Pancreas (tissue), 10 donors: ENCODE measurements at regions not wholly inside any gene's neighbourhood (a gene's known extent, or its start where the extent isn't known, plus 50 kb on each side); places are given as distances from the start of the nearest gene placed in this dataset.

Experiments
- ATAC-seq, 4 donors: fragments of 200-7000 bp; cut with Tn5 transposase; one replicate each; pipeline versions ENCODE4 v1.8.0 to v1.9.1; 2020; ENCODE audit warnings: mild to moderate bottlenecking in 4 of 4, moderate library complexity in 4 of 4
- DNase-seq, 6 donors: peaks; one replicate each; pipeline ENCODE4 v3.0.0-alpha.2; 2020
- FAIRE-seq: peaks from 2 replicates; lab custom pipeline; 2012; peaks lifted over from hg19 to GRCh38; lab: Jason Lieb, UNC
- H3K27ac ChIP-seq, 4 donors: fragments of 200-600 bp; sonication (generic); 1 replicate in 3 of 4; 2 replicates in 1 of 4; pipeline versions ENCODE4 v1.5.0 to v1.8.0; 2020
- H3K27me3 ChIP-seq, 4 donors: fragments of 200-600 bp; one replicate each; pipeline ENCODE4 v1.8.0; 2021
- H3K36me3 ChIP-seq, 3 donors: fragments of 200-600 bp; sonication (generic) in 1 of 3; one replicate each; pipeline versions ENCODE4 v1.5.0 to v1.8.0; 2020 to 2021
- H3K4me1 ChIP-seq, 3 donors: fragments of 200-600 bp; one replicate each; pipeline ENCODE4 v1.8.0; 2021
- H3K4me3 ChIP-seq, 4 donors: fragments of 200-600 bp; sonication (generic) in 2 of 4; one replicate each; pipeline versions ENCODE4 v1.5.0 to v1.8.0; 2020 to 2021
- H3K9me3 ChIP-seq, 4 donors: fragments of 200-600 bp; one replicate each; pipeline ENCODE4 v1.8.0; 2021
- WGBS, 2 donors: extraction: QIAGEN DNeasy Blood & Tissue Kit; methylation state at CpG; one replicate each; pipeline ENCODE4 v1.1.7; 2013; 5-methylcytosine and 5-hydroxymethylcytosine counted together
- intact Hi-C, 3 donors: fragments of 100-400 bp; cut with DNase I; formaldehyde crosslinking; loops; one replicate each; pipeline versions ENCODE4 v1.11.1 to v1.14.2; 2022
- TF ChIP-seq, protein P1 (sequence below), 4 donors: fragments of 200-600 bp; sonication (generic) in 3 of 4; IDR thresholded peaks; one replicate each; pipeline versions ENCODE4 v1.5.0 to v1.8.0; 2021; ENCODE audit warnings: antibody characterized with exemption in 4 of 4
- donor health status: healthy with polysubstance abuse.
- donor health status: DM: no; HTN: no; CAD: no; lungs with moderate emphysema.
- donor health status: DM: no; HTN: no; CAD: no.
- donor health status: control.
- donor health status: control.
- donor health status: Bipolar disorder and iron deficiency.
- donor health status: DM: yes; HTN: yes; CAD: no.
- donor health status: DM: no; HTN: no; CAD: no.
- donor health status: DM: no; HTN: no; CAD: no.
- donor health status: DM: yes; HTN: yes; CAD: no.

- intact Hi-C loops, result no loop called here
- Histone ChIP-seq H3K36me3 (no peaks in the 10 kb centered on the region), H3K4me3 (no peak overlapping the region), H3K27ac (no peak overlapping the region), H3K4me1 (no peaks in the 10 kb centered on the region), H3K9me3 (no peaks in the 10 kb centered on the region), H3K27me3 (no peaks in the 10 kb centered on the region)
- TF ChIP-seq, protein P1, sequence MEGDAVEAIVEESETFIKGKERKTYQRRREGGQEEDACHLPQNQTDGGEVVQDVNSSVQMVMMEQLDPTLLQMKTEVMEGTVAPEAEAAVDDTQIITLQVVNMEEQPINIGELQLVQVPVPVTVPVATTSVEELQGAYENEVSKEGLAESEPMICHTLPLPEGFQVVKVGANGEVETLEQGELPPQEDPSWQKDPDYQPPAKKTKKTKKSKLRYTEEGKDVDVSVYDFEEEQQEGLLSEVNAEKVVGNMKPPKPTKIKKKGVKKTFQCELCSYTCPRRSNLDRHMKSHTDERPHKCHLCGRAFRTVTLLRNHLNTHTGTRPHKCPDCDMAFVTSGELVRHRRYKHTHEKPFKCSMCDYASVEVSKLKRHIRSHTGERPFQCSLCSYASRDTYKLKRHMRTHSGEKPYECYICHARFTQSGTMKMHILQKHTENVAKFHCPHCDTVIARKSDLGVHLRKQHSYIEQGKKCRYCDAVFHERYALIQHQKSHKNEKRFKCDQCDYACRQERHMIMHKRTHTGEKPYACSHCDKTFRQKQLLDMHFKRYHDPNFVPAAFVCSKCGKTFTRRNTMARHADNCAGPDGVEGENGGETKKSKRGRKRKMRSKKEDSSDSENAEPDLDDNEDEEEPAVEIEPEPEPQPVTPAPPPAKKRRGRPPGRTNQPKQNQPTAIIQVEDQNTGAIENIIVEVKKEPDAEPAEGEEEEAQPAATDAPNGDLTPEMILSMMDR (IDR thresholded peaks at IDR 0.05), result no peak
- whole genome bisulfite sequencing, 2 donors, result 62 to 85% methylated on average over 1 of the region's 1 CpG
- no peak for DNase-seq
- FAIRE-seq, result no peak
- ATAC-seq, result no peak
Measured at GRCh38 chr6:94680669-94681212, 896.6 kb upstream of the MANEA start.

GRCh38 chr6:94673251-94673650, 904.1 kb upstream of the MANEA start:
- intact Hi-C loops, result no loop called here
- Histone ChIP-seq H3K9me3 (no peaks in the 10 kb centered on the region), H3K4me1 (no peaks in the 10 kb centered on the region), H3K27ac (no peak overlapping the region), H3K36me3 (no peaks in the 10 kb centered on the region), H3K27me3 (no peaks in the 10 kb centered on the region), H3K4me3 (no peak overlapping the region)
- TF ChIP-seq, protein P1 (IDR thresholded peaks at IDR 0.05), result no peak
- WGBS, 2 donors, result 34 to 48% methylated on average over 1 of the region's 1 CpG
- no peak for FAIRE-seq
- ATAC-seq, result no peak
- no peak for DNase-seq

- Histone ChIP-seq H3K27ac (no peak overlapping the region), H3K4me3 (no peak overlapping the region), H3K36me3 (no peaks in the 10 kb centered on the region), H3K9me3 (no peaks in the 10 kb centered on the region), H3K27me3 (no peaks in the 10 kb centered on the region), H3K4me1 (no peaks in the 10 kb centered on the region)
- FAIRE-seq, result no peak
- no peak for ATAC-seq
- intact Hi-C loops, result no loop called here
- WGBS, 2 donors, result 56 to 77% methylated on average over 3 of the region's 3 CpGs
- DNase-seq, result no peak
- TF ChIP-seq, protein P1 (IDR thresholded peaks at IDR 0.05), result no peak
Measured at GRCh38 chr6:94670017-94670416, 907.3 kb upstream of the MANEA start.

DNA sequence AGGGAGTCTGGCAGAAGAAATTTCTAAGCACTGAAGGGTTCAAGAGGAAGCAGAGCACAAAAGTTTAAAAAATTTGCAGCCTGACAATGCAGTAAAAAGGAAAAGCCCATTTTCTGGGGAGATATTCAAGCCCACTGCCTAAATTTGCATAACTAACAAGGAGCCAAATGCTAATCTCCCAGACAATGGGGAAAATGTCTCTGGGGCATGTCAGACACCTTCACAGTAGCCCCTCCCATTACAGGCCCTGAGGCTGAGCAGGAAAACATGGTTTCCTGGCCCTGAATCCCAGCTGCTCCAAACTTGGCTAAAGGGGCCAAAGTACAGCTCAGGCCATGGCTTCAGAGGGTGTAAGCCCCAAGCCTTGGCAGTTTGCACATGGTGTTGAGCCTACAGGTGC, 908.5 kb upstream of the MANEA start:
- intact Hi-C loops, result no loop called here
- FAIRE-seq (no peak), ATAC-seq (no peak), DNase-seq (peak in 1 of 6 donors; percentile 11)
- Histone ChIP-seq H3K4me3 (no peak overlapping the region), H3K9me3 (no peaks in the 10 kb centered on the region), H3K27me3 (no peaks in the 10 kb centered on the region), H3K27ac (no peak overlapping the region), H3K36me3 (no peaks in the 10 kb centered on the region), H3K4me1 (no peaks in the 10 kb centered on the region)
- TF ChIP-seq, protein P1 (IDR thresholded peaks at IDR 0.05), result no peak

DNA sequence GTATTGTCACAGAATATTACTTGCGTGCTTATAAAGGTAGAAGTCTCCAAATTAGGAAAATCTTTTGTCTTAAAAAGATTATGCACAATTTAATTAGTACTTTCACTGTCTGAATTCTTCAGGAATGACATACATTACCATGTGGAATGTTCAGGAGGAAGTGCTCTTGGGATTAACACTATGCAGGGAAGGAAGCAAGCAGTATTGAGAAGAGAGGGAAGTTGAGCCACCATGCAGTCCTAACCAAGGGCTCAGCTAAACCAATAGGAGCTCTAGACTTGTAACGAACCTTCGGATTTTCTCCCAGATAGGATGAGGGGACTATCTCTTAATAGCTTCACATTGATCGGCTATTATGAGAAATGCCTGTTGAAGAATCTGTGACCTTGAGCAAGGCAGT, 918.4 kb upstream of the MANEA start:
- Histone ChIP-seq H3K36me3 (no peaks in the 10 kb centered on the region), H3K27me3 (no peaks in the 10 kb centered on the region), H3K4me1 (no peaks in the 10 kb centered on the region), H3K9me3 (no peaks in the 10 kb centered on the region), H3K27ac (no peak overlapping the region), H3K4me3 (no peak overlapping the region)
- FAIRE-seq (no peak), ATAC-seq (no peak), DNase-seq (no peak)
- TF ChIP-seq, protein P1 (IDR thresholded peaks at IDR 0.05), result no peak
- 37 to 54% methylated on average over 4 of the region's 4 CpGs for WGBS, 2 donors
- intact Hi-C loops, result no loop called here
